HG03064 (cell line): ENCODE measurements at regions not wholly inside any gene's neighbourhood (a gene's known extent, or its start where the extent isn't known, plus 50 kb on each side); places are given as distances from the start of the nearest gene placed in this dataset.
"Not testable (repeated sequence)": the region's sequence is repeated elsewhere in the genome, so short reads cannot be mapped to it uniquely, and the experiment has no call there.

Experiments
- ATAC-seq: cut with Tn5 transposase; IDR thresholded peaks from one replicate; pipeline ENCODE4 v1.9.1; 2021; ENCODE audit warnings: low read depth; ENCODE audit not compliant: unreplicated experiment

DNA sequence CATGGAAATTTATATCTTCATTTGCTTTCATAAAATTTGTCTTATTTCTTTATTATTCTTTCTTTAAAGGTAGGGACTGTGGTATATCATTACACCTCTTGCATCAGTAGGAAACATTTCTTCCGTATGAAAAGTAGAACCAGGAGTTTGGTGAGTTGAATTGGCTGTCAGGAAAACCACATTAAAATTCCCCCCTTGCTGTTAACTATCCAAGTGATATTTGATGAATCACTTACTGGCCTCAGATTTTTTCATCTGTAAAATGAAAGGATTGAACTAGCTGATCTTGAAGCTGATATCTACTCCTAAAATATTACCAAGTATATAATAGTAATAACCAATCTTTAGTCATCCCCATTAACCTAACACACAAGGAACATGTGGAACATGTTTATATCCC lies 460.9 kb downstream of the GJA1 start:
- no peak for ATAC-seq

DNA sequence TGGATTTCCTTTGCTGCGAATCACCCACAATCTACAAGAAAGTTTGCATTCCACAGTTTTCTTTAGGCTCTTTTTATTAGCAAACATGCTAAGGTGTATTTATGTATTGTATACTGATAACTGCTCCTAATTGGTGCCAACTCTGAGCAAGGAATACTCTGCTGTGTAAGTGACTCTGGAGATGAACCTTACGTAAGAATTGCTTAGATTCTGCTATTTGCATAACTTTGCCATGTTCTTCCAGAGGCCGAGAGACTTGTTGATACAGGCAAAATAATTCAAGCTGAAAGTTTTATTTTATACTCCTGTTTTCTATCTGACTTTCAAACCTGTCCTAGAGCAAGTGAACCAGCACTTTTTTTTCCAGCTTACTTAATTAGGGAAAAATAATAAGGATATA lies 461.3 kb downstream of the GJA1 start:
- ATAC-seq: no peak

DNA sequence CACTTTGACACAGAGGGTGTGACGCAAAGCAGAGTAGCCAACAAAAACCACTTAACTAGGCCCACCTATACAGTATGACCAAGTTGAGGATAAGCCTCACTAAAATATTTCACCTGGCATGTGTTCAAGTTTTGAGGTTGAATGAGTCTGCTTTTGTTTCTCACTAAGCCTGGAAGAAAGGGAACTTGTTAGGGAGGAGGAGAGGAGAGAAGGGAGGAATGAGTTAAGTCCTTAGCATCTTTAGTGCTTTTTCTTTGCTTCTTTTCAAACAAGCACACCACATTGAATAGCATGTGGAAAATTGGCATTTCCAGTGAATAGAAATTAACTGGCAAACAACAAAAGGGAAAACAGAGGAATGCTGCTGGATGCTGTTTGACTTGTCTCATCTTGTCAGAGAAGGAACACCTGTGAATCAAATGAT lies 461.9 kb downstream of the GJA1 start:
- ATAC-seq: no peak

- no peak for ATAC-seq
Observed at GRCh38 chr6:121901432-121901831, 466.0 kb downstream of the GJA1 start.

- ATAC-seq: no peak
Observed at GRCh38 chr6:121904559-121904958, 469.1 kb downstream of the GJA1 start.

- no peak for ATAC-seq
Observed at GRCh38 chr6:121912905-121913304, 477.5 kb downstream of the GJA1 start.

GRCh38 chr6:121917263-121917829 lies 481.9 kb downstream of the GJA1 start:
- no peak for ATAC-seq

- ATAC-seq: no peak
Observed at GRCh38 chr6:121917834-121918559, 481.5 kb upstream of the HSF2 start.

DNA sequence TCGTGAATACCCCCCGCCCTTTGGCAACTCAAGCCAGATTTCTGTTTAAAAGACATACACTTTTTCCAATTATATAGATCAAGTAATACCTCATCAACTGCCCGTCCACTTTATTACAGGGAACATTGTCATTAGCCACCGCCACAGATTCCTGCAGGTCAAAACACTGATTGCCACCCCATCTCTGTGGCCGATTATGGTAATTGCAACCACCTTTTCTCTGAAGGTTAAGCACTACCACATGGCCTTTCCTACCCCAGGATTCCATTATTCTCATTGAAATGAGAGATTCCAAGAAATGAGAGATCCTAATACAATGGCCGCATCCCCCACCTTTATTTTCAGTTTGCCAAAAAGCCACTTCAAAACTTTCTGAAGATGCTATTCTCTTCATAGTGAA lies 478.8 kb upstream of the HSF2 start:
- ATAC-seq: no peak

DNA sequence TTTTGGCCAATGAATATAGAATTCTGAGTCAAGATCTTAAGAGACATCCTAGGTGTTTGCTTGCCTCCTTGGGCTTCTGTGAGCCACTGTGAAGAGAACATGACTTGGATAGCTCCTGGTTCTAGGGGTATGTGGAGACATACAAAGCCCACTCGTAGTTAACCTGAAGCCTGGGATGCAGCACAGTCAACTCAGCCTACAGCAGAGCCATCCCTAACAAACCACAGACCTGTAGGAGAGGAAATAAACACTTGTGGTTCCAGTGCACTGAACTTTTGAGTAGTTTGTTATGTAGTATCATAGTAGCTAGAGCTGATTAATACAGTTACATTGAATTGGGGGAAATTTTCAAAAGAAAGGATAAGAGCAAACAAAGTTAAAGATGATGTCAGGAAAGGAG lies 474.4 kb upstream of the HSF2 start:
- no peak for ATAC-seq

DNA sequence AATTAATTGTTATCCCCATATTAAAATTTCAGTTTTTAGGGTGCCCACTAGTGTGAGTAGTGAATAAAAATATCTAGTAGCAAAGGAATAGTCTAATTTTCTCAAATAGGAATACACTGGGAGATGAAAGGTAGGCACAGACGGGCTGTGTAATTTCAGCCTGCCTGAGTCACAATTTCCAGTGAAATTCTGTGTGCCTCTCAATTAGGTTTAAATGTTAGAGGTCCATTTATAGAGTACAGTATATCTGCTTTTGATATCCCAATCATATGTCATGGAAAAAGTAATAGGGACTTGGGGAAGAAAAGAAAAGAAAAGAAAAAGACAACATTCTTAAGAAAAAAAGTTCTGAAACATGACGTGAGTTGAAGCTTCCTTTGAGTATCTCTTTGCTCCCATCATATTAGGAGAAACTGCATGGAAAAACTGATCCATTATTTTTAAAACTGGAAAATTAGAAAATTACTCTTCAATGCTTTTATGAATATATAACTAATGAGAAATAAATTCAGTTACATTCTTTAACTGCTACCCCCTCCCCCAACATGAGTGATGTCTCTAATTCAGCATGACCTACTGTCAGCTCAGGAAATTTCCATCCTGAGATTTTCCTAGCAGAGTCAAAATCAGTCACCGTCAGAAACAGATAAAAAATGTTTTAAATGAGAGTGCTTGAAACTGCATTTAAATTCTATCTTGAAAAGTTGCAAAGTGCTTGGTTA lies 473.8 kb upstream of the HSF2 start:
- ATAC-seq: no peak

GRCh38 chr6:121929301-121929700 lies 470.2 kb upstream of the HSF2 start:
- ATAC-seq: no peak

GRCh38 chr6:121932076-121932991 lies 467.1 kb upstream of the HSF2 start:
- ATAC-seq: no peak

GRCh38 chr6:121934451-121934850 lies 465.0 kb upstream of the HSF2 start:
- ATAC-seq: no peak

DNA sequence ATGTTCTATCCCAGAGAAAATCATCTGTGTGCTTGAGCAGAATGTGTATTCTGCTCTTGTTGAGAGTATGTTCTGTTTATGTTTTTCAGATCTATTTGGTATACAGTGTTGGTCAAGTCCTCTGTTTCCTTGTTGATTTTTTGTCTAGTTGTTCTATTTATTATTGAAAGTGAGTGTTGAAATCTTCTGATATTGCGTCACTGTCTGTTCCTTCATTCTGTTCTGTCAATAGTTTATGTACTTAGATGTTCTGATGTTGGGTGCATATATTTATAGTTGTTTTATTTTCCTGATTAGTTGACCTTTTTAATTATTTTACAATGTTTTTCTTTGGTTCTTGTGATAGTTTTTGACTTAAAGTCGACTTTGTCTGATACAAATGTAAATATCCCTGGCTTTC lies 458.7 kb upstream of the HSF2 start:
- no peak for ATAC-seq

GRCh38 chr6:121944354-121944753 lies 455.1 kb upstream of the HSF2 start:
- no peak for ATAC-seq

DNA sequence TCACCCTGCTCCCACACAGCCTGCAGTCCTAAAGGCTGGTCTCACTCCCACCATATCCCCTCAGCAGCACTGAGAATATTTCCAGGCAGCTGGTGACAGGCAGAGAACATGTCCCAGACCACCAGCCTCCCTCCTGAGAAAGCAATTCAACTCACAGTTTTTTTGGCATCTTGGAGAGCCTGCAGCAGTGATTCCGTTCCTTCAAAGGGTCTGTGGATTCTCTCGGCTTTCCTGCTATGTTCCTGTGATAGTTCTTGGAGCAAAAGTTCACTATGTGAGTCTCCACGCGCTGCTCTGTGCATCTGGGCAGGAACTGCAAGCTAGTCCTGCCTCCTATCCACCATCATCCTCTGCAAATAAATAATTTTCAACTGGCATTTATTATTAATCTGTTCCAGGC lies 448.3 kb upstream of the HSF2 start:
- ATAC-seq: no peak

- ATAC-seq: no peak
Observed at GRCh38 chr6:121951918-121952379, 447.5 kb upstream of the HSF2 start.

- ATAC-seq: not testable (repeated sequence)
Observed at GRCh38 chr6:121955401-121955800, 444.1 kb upstream of the HSF2 start.

- no peak for ATAC-seq
Observed at GRCh38 chr6:121956782-121957181, 442.7 kb upstream of the HSF2 start.

GRCh38 chr6:121959501-121959900 lies 440.0 kb upstream of the HSF2 start:
- ATAC-seq: no peak
